HFFc6 (cell line): ENCODE measurements at regions not wholly inside any gene's neighbourhood (a gene's known extent, or its start where the extent isn't known, plus 50 kb on each side); places are given as distances from the start of the nearest gene placed in this dataset.

Experiments used
- DNase-seq: peaks from one replicate; pipeline ENCODE4 v3.0.0-alpha.2; 2018
- H3K27ac Mint-ChIP-seq: 2 replicates; pipeline ENCODE4 v1.8.0; 2020; ENCODE audit warnings: mild to moderate bottlenecking, mixed read lengths
- H3K27me3 Mint-ChIP-seq: 2 replicates; pipeline ENCODE4 v1.8.0; 2021; ENCODE audit warnings: mild to moderate bottlenecking, moderate library complexity, mixed read lengths; ENCODE audit not compliant: insufficient read depth
- H3K36me3 Mint-ChIP-seq: 2 replicates; pipeline ENCODE4 v1.8.0; 2021; ENCODE audit warnings: low read depth, mixed read lengths
- H3K4me1 Mint-ChIP-seq: 2 replicates; pipeline ENCODE4 v1.8.0; 2020; ENCODE audit warnings: low read depth, mixed read lengths
- H3K4me3 Mint-ChIP-seq: 2 replicates; pipeline ENCODE4 v1.8.0; 2020; ENCODE audit warnings: mild to moderate bottlenecking, moderate library complexity, mixed read lengths
- H3K9me3 Mint-ChIP-seq: 2 replicates; pipeline ENCODE4 v1.8.0; 2020; ENCODE audit warnings: mild to moderate bottlenecking, mixed read lengths
- CTCF ChIP-seq: fragments of 200-600 bp; sonication (generic); IDR thresholded peaks from 2 replicates; pipeline ENCODE4 v1.5.0; 2021; ENCODE audit warnings: antibody characterized with exemption, mild to moderate bottlenecking

- H3K36me3 Mint-ChIP-seq = no peaks in the 10 kb centered on the region
- TF ChIP-seq CTCF = no peak
- no peak overlapping the region for H3K27ac Mint-ChIP-seq
- H3K9me3 Mint-ChIP-seq = no peaks in the 10 kb centered on the region; the same call in 1 of the 2 replicates
- no peak for DNase-seq
- H3K4me1 Mint-ChIP-seq = peaks cover 9% of the 10 kb centered on the region; the same call in 1 of the 2 replicates
- no peak overlapping the region for H3K4me3 Mint-ChIP-seq
- no peaks in the 10 kb centered on the region; the same call in 1 of the 2 replicates for H3K27me3 Mint-ChIP-seq
Measured at GRCh38 chr18:44541781-44542180, 138.9 kb upstream of the SETBP1 start.

GRCh38 chr18:44543387-44543786 lies 137.3 kb upstream of the SETBP1 start:
- Mint-ChIP-seq H3K36me3 (no peaks in the 10 kb centered on the region), H3K4me1 (no peaks in the 10 kb centered on the region), H3K27me3 (no peaks in the 10 kb centered on the region), H3K27ac (no peak overlapping the region), H3K4me3 (no peak overlapping the region), H3K9me3 (no peaks in the 10 kb centered on the region; the same call in 1 of the 2 replicates)
- TF ChIP-seq CTCF = no peak
- no peak for DNase-seq

GRCh38 chr18:44545359-44545985 lies 135.2 kb upstream of the SETBP1 start:
- Mint-ChIP-seq H3K4me3 (no peak overlapping the region), H3K4me1 (no peaks in the 10 kb centered on the region), H3K9me3 (no peaks in the 10 kb centered on the region; the same call in 1 of the 2 replicates), H3K27me3 (no peaks in the 10 kb centered on the region), H3K27ac (no peak overlapping the region), H3K36me3 (no peaks in the 10 kb centered on the region)
- no peak for DNase-seq
- TF ChIP-seq CTCF = no peak

- no peaks in the 10 kb centered on the region for H3K4me1 Mint-ChIP-seq
- no peaks in the 10 kb centered on the region for H3K36me3 Mint-ChIP-seq
- no peak for TF ChIP-seq CTCF
Measured at GRCh38 chr18:44546954-44547353, 133.7 kb upstream of the SETBP1 start.

GRCh38 chr18:44548291-44549221 lies 132.1 kb upstream of the SETBP1 start:
- no peaks in the 10 kb centered on the region for H3K36me3 Mint-ChIP-seq
- H3K27ac Mint-ChIP-seq = no peak overlapping the region
- no peak for DNase-seq
- H3K27me3 Mint-ChIP-seq = no peaks in the 10 kb centered on the region
- no peak overlapping the region for H3K4me3 Mint-ChIP-seq
- TF ChIP-seq CTCF = no peak
- H3K4me1 Mint-ChIP-seq = no peaks in the 10 kb centered on the region
- peaks cover 5% of the 10 kb centered on the region for H3K9me3 Mint-ChIP-seq

More at GRCh38 chr18:44546954-44547353, 133.7 kb upstream of the SETBP1 start:
- Mint-ChIP-seq H3K27me3 (no peaks in the 10 kb centered on the region), H3K4me3 (no peak overlapping the region), H3K9me3 (peaks cover 5% of the 10 kb centered on the region), H3K27ac (no peak overlapping the region)
- no peak for DNase-seq
